ENCODE measurements at regions not wholly inside any gene's neighbourhood (a gene's known extent, or its start where the extent isn't known, plus 50 kb on each side); places are given as distances from the start of the nearest gene placed in this dataset.

DNA sequence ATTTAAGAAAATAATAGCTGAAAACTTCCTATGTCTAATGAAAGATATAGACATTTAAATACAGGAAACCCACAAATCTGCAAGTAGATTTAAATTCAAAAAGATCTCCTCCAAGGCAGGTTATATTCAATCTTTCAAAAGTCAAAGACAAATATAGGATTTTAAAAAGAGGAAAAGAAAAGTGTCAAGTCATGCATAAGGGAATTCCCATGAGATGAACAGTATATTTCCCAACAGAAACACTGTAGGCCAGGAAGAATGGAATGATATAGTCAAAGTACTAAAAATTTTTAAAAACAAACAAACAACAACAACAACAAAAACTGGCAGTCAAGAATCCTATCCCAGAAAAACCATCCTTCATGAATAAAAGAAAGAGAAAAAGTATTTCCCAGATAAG is 806.5 kb upstream of the BRINP3 start:
- TF ChIP-seq, protein P1, sequence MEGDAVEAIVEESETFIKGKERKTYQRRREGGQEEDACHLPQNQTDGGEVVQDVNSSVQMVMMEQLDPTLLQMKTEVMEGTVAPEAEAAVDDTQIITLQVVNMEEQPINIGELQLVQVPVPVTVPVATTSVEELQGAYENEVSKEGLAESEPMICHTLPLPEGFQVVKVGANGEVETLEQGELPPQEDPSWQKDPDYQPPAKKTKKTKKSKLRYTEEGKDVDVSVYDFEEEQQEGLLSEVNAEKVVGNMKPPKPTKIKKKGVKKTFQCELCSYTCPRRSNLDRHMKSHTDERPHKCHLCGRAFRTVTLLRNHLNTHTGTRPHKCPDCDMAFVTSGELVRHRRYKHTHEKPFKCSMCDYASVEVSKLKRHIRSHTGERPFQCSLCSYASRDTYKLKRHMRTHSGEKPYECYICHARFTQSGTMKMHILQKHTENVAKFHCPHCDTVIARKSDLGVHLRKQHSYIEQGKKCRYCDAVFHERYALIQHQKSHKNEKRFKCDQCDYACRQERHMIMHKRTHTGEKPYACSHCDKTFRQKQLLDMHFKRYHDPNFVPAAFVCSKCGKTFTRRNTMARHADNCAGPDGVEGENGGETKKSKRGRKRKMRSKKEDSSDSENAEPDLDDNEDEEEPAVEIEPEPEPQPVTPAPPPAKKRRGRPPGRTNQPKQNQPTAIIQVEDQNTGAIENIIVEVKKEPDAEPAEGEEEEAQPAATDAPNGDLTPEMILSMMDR (IDR thresholded peaks at IDR 0.05), result no peak
- TF ChIP-seq POLR2A (IDR thresholded peaks at IDR 0.05), result no peak

Measured in suprapubic skin (tissue), 3 donors.